HG03571 (cell line): ENCODE measurements at regions not wholly inside any gene's neighbourhood (a gene's known extent, or its start where the extent isn't known, plus 50 kb on each side); places are given as distances from the start of the nearest gene placed in this dataset.
"Not testable (repeated sequence)": the region's sequence is repeated elsewhere in the genome, so short reads cannot be mapped to it uniquely, and the experiment has no call there.

ENCODE experiments used
- ATAC-seq: cut with Tn5 transposase; IDR thresholded peaks from one replicate; pipeline ENCODE4 v1.9.1; 2021; ENCODE audit not compliant: unreplicated experiment

DNA sequence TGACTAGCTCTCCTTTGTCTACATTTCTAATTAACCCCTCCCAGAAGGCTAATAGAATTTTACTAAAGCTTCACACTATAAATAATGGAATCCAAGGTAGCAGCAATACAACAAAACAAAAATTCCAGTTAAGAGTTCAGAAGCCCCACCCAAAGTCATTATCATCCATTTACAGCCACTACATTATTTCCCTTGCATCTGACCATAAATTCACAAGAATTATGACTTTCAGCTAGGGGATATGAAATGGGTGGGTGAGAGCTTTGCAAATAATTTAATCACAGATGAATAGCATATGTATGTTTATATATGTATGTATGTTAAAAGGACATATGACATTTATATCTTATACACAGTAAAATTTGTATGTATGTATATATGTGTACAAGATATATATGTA lies 65.3 kb upstream of the PTGDR start:
- ATAC-seq: no peak

DNA sequence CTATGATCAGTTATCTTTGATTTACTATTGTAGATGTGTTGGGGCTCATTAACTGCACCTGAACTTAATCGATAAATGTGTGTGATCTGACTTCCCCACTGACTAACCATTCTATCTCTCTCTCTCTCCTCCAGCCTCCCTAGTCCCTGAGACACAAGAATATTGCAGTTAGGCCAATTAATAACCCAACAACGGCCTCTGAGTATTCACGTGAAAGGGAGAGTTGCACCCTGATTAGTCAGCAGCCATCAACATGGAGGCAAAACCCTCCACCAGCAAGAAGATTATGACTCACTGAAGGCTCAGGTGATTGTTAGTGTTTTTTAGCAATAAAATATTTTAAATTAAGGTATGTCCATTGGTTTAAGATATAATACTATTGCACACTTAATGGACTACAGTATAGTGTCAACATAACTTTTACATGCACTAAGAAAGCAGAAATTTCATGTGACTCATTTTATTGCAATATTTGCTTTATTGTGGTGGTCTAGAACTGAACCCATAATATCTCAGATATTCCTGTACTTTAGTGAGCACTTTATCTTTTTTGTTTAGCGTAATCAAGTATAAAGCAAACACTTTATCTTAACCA lies 77.1 kb upstream of the PTGDR start:
- no peak for ATAC-seq

- ATAC-seq: no peak
These were observed 78.2 kb upstream of the PTGDR start for GRCh38 chr14:52189325-52189724.

DNA sequence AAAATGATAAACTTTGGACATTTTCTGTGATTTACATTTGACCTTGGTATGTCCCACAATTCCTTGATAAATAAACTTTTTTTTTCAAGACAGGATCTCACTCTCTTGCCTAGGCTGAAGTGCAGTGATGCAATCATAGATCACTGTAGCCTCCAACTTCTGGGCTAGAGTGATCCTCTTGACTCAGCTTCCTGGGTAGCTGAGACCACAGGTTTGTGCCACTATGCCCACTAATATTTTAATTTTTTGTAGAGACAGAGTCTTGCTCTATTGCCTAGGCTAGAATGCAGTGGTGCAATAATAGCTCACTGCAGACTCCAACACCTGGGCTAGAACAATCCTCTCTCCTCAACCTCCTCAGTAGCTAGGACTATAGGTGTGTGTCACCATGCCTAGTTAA lies 79.1 kb upstream of the PTGDR start:
- no peak for ATAC-seq

DNA sequence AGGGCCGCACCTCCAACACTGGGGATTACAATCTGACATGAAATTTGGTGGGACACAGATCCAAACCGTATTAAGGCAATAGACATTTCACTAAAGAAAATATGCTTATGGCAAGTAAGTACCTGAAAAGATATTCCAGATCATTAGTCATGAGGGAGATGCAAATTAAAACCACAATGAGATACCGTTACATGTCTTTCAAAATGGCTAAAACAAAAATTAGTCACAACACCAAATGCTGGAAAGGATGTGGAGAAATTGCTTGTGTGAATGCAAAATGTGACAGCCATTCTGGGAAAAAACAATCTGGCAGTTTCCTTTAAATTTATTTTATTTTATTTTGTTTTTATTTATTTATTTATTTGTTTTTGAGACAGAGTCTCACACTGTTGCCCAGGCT lies 82.3 kb upstream of the PTGDR start:
- ATAC-seq: no peak

- no peak for ATAC-seq
These were observed 84.6 kb upstream of the PTGDR start for GRCh38 chr14:52182853-52183252.

- ATAC-seq: no peak
These were observed 88.2 kb upstream of the PTGDR start for GRCh38 chr14:52179141-52179790.

GRCh38 chr14:52175982-52176502 lies 91.5 kb upstream of the PTGDR start:
- peak; percentile 86 for ATAC-seq

DNA sequence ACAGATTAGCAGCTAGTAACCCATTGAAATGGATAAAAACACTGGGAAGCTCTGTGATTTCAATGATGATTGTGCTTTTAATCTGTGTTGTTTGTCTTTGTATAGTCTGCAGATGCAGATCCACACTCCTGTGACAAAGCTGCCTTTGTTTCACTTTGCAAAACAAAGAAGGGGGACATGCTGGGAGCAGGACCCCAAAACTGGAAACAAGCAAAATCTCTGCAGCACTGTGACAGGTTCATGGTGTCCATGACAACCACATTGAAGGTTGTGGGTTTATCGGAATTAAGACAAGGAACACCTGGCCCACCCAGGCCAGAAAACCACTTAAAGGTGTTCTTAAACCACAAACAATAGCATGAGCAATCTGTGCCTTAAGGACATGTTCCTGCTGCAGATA lies 95.6 kb upstream of the PTGDR start:
- ATAC-seq: not testable (repeated sequence)

DNA sequence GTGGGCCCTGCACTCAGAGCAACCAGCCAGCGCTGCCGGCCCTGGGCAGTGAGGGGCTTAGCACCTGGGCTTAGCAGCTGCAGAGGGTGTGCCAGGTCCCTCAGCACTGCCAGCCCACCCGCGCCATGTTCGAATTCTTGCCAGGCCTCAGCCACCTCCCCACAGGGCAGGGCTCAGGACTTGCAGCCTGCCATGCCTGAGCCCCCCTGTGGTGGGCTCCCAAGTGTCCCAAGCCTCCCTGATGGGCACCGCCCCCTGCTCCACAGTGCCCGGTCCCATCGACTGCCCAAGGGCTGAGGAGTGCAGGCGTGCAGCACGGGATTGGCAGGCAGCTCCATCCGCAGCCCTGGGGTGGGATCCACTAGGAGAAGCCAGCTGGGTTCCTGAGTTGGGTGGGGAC lies 98.0 kb upstream of the NID2 start:
- no peak for ATAC-seq

GRCh38 chr14:52155651-52156213 lies 86.9 kb upstream of the NID2 start:
- no peak for ATAC-seq

- ATAC-seq: no peak
These were observed 86.3 kb upstream of the NID2 start for GRCh38 chr14:52154992-52155650.

DNA sequence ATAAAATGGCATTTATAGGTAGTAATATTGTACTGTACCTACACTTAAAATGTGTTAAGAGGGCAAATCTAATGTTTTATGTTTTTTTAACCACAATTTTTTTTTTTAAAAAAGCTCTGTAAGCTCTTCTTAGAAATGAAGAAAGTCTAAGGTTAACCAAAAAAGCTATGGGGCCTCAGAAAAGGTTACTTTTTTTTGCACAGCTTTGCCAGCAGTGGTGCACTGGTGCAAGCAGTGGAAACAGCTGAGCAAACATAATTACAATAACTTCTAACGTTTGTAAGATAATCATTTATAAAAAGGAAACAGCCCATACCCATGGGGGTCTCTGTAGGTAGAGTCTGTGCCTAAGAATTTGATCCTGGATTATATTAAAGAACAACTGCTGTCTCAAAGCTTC lies 85.1 kb upstream of the NID2 start:
- no peak for ATAC-seq

- ATAC-seq: no peak
These were observed 81.3 kb upstream of the NID2 start for GRCh38 chr14:52150162-52150561.

- ATAC-seq: no peak
These were observed 79.5 kb upstream of the NID2 start for GRCh38 chr14:52148371-52148770.

GRCh38 chr14:52146504-52146903 lies 77.6 kb upstream of the NID2 start:
- ATAC-seq: no peak

DNA sequence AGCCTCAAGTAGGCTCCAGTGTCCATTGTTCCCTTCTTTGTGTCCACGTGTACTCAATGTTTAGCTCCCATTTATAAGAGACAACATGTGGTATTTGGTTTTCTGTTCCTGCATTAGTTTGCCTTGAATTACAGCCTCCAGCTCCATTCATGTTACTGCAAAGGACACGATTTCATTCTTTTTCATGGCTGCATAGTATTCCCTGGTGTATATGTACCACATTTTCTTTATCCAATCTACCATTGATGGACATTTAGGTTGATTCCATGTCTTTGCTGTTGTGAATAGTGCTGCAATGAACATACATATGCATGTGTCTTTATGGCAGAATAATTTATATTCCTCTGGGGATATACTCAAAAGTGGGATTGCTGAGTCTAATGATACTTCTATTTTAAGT lies 75.2 kb upstream of the NID2 start:
- ATAC-seq: not testable (repeated sequence)

DNA sequence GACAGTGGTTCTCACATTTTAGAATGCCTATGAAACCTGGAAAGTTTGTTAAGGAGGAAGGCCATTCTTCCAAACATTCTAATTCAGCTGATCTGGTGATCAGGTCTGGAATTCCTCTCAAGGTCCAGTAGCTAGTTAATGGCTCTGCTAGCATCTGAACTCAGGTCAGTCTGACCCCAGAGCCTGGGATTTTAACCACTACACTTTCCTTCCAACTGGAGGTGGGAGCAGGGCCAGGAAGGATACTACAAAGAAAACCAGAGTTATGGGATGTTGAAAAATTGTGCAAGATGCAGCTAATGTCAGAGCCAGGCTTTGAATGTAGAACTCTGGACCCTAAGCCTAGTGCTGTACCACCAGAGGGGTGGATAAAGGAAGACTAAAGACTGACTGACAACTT lies 73.6 kb upstream of the NID2 start:
- no peak for ATAC-seq

GRCh38 chr14:52131640-52132320 lies 62.9 kb upstream of the NID2 start:
- no peak for ATAC-seq

DNA sequence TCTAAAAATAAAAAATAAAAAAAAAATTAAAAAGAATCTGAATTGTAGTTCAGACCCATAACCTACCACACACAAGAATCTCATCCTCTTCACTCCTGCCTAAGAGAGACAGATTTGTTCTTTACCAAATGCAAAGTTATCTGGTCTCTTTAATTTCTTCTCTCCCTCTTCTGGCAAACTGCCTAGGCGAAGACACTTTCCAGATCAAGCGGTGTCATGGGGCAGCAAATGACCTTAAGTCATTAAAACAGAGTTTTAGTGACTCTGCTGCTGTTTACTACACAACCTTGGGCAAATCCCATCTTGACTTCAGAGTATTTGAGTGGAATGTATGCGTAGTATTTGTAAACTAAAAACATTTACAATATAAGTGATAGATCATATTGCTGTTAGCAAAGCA lies 60.9 kb upstream of the NID2 start:
- ATAC-seq: no peak

- no peak for ATAC-seq
These were observed 57.0 kb upstream of the NID2 start for GRCh38 chr14:52125885-52126284.
